ENCODE measurements at regions not wholly inside any gene's neighbourhood (a gene's known extent, or its start where the extent isn't known, plus 50 kb on each side); places are given as distances from the start of the nearest gene placed in this dataset.

GRCh38 chr4:89439533-89439932 is 131.9 kb upstream of the GPRIN3 start:
- BruUV-seq (replicated peaks) = no TSS peak
- H3K27me3 ChIP-seq (ENCODE audit: control insufficient read depth in 2 of 2, insufficient read depth in 2 of 2, low read length in 2 of 2) = peaks cover 0 to 2% of the 10 kb centered on the region in 2 experiments
- no peak for TF ChIP-seq MYC (IDR thresholded peaks at IDR 0.05; ENCODE audit: low read depth, low read length)
- dilution Hi-C loops (cut with MboI; ENCODE audit: extremely low pct_ligation_motif_present, low sequenced_read_pairs) = no loop called here
- no peak overlapping the region for H3K9ac ChIP-seq (replicated peaks; ENCODE audit: extremely low read depth, insufficient read depth, low read length)
- no peaks in the 10 kb centered on the region for H3K36me3 ChIP-seq (ENCODE audit: control insufficient read depth in 2 of 2, extremely low read depth in 1 of 2, insufficient read depth in 2 of 2, low read length in 2 of 2)
- DNase-seq (ENCODE audit: low read depth, low spot score) = no peak
- no peaks in the 10 kb centered on the region for H3K9me1 ChIP-seq (replicated peaks; ENCODE audit: control insufficient read depth, extremely low read depth, insufficient read depth, low read length)
- H4K20me1 ChIP-seq (replicated peaks; ENCODE audit: control insufficient read depth, extremely low read depth, insufficient read depth, low read length) = no peaks in the 10 kb centered on the region
- no peak for FAIRE-seq
- no peak overlapping the region for H3K27ac ChIP-seq (ENCODE audit: insufficient read depth, low read depth, low read length)
- H3K9me3 ChIP-seq (replicated peaks; ENCODE audit: control insufficient read depth, insufficient read depth, low read length) = no peaks in the 10 kb centered on the region
- H3K4me2 ChIP-seq (ENCODE audit: insufficient read depth, low read length) = no peak overlapping the region
- intact Hi-C loops (cut with micrococcal nuclease) = loop anchor here (5.0 kb wide), 1 partner anchor 853 kb away; no protein-coding TSS in a partner anchor
- no peak overlapping the region for H2AFZ ChIP-seq (ENCODE audit: low read depth, low read length)
- POLR2A ChIA-PET = no interaction called here
- H3K79me2 ChIP-seq (ENCODE audit: control insufficient read depth, insufficient read depth, low read length) = no peaks in the 10 kb centered on the region
- no peaks in the 10 kb centered on the region for H3K4me1 ChIP-seq (ENCODE audit: control insufficient read depth, extremely low read depth, insufficient read depth, low read length)
- no peak overlapping the region for H3K4me3 ChIP-seq (replicated peaks in 1 of 3; ENCODE audit: insufficient read depth in 1 of 3, low read depth in 1 of 3, low read length in 3 of 3)
- CTCF ChIA-PET = interaction anchor here (0.7 to 2.0 kb wide), 6 partner anchors 11 to 854 kb away, joined by 3 to 6 read pairs (median 5); no protein-coding TSS in a partner anchor

GRCh38 chr4:89438102-89438831 is 130.7 kb upstream of the GPRIN3 start:
- H3K9me3 ChIP-seq (replicated peaks; ENCODE audit: control insufficient read depth, insufficient read depth, low read length) = no peaks in the 10 kb centered on the region
- DNase-seq (ENCODE audit: low read depth, low spot score) = peak; percentile 42
- TF ChIP-seq JUN (IDR thresholded peaks at IDR 0.05; ENCODE audit: borderline replicate concordance, insufficient read depth, insufficient read length, low read depth) (no peak), CTCF (IDR thresholded peaks at IDR 0.05; ENCODE audit: extremely low read depth in 1 of 2, insufficient read depth in 1 of 2, low read depth in 1 of 2, low read length in 2 of 2) (peak; percentile 26 to 30)
- ChIA-PET POLR2A (interaction anchor here (0.6 kb wide), 1 partner anchor 44 kb away, joined by 3 read pairs; no protein-coding TSS in a partner anchor), CTCF (interaction anchor here (0.6 to 2.0 kb wide), 8 partner anchors 12 to 856 kb away, joined by 3 to 6 read pairs (median 5); no protein-coding TSS in a partner anchor)
- dilution Hi-C loops (cut with MboI; ENCODE audit: extremely low pct_ligation_motif_present, low sequenced_read_pairs) = no loop called here
- no TSS peak for BruUV-seq (replicated peaks)
- H3K4me1 ChIP-seq (ENCODE audit: control insufficient read depth, extremely low read depth, insufficient read depth, low read length) = no peaks in the 10 kb centered on the region
- H3K9me1 ChIP-seq (replicated peaks; ENCODE audit: control insufficient read depth, extremely low read depth, insufficient read depth, low read length) = no peaks in the 10 kb centered on the region
- intact Hi-C loops (cut with micrococcal nuclease) = loop anchor here (1.0 to 5.0 kb wide), 2 partner anchors 463 to 854 kb away; no protein-coding TSS in a partner anchor
- H3K79me2 ChIP-seq (ENCODE audit: control insufficient read depth, insufficient read depth, low read length) = no peaks in the 10 kb centered on the region
- H3K4me2 ChIP-seq (ENCODE audit: insufficient read depth, low read length) = no peak overlapping the region
- peak overlapping the region; percentile 80 for H2AFZ ChIP-seq (ENCODE audit: low read depth, low read length)
- no peak overlapping the region for H3K4me3 ChIP-seq (replicated peaks in 1 of 3; ENCODE audit: insufficient read depth in 1 of 3, low read depth in 1 of 3, low read length in 3 of 3)
- no peak for FAIRE-seq
- no peaks in the 10 kb centered on the region for H3K36me3 ChIP-seq (ENCODE audit: control insufficient read depth in 2 of 2, extremely low read depth in 1 of 2, insufficient read depth in 2 of 2, low read length in 2 of 2)
- H4K20me1 ChIP-seq (replicated peaks; ENCODE audit: control insufficient read depth, extremely low read depth, insufficient read depth, low read length) = no peaks in the 10 kb centered on the region
- no peak overlapping the region for H3K9ac ChIP-seq (replicated peaks; ENCODE audit: extremely low read depth, insufficient read depth, low read length)
- H3K27ac ChIP-seq (ENCODE audit: insufficient read depth, low read depth, low read length) = no peak overlapping the region
- peaks cover 0 to 2% of the 10 kb centered on the region in 2 experiments for H3K27me3 ChIP-seq (ENCODE audit: control insufficient read depth in 2 of 2, insufficient read depth in 2 of 2, low read length in 2 of 2)
